Panc1 (cell line): ENCODE measurements at regions not wholly inside any gene's neighbourhood (a gene's known extent, or its start where the extent isn't known, plus 50 kb on each side); places are given as distances from the start of the nearest gene placed in this dataset.

Source experiments
- ATAC-seq: fragments of 200-7000 bp; cut with Tn5 transposase; 2 replicates; pipeline ENCODE4 v1.9.1; 2020; ENCODE audit warnings: mild to moderate bottlenecking, moderate library complexity
- BruUV-seq: library from RNA; stranded (reverse); fragments of 400-500 nt; replicated peaks from 2 replicates; lab custom pipeline; 2021; lab: Mats Ljungman, UMichigan
- CTCF ChIA-PET: fragments of 300-600 bp; sonication (Branson Sonifier 250); formaldehyde crosslinking; loops from one replicate; lab custom pipeline; 2022; ENCODE audit warnings: antibody characterized with exemption; lab: Charles Lee
- POLR2A ChIA-PET: fragments of 300-600 bp; sonication (Branson Sonifier 250); formaldehyde crosslinking; loops from one replicate; lab custom pipeline; 2022; ENCODE audit warnings: antibody characterized with exemption; lab: Charles Lee
- DNase-seq: peaks from one replicate; pipeline ENCODE4 v3.0.0-alpha.2; 2010; ENCODE audit warnings: low read depth, low spot score
- H3K27ac ChIP-seq: 2 replicates; pipeline ENCODE4 v1.5.1; 2011; ENCODE audit warnings: mild to moderate bottlenecking, low read length, inconsistent platforms
- H3K27me3 ChIP-seq: fragments of 200-500 bp; sonication (Bioruptor generic); 2 replicates; pipeline ENCODE4 v1.6.0; 2014; ENCODE audit warnings: low read length, inconsistent platforms; ENCODE audit not compliant: control insufficient read depth, insufficient read depth
- H3K36me3 ChIP-seq: fragments of 200-500 bp; sonication (Bioruptor generic); 2 replicates; pipeline ENCODE4 v1.5.1; 2014; ENCODE audit warnings: inconsistent platforms, mild to moderate bottlenecking, low read length, moderate library complexity; ENCODE audit not compliant: control insufficient read depth, insufficient read depth
- H3K4me1 ChIP-seq: 2 replicates; pipeline ENCODE4 v1.5.1; 2011; ENCODE audit warnings: inconsistent platforms, mild to moderate bottlenecking, low read length, moderate library complexity; ENCODE audit not compliant: control insufficient read depth, insufficient read depth
- H3K4me3 ChIP-seq, 2 experiments: 2 replicates each; pipeline ENCODE4 v1.5.1; 2011 to 2012; ENCODE audit warnings: low read depth in 2 of 2, low read length in 2 of 2, mild to moderate bottlenecking in 2 of 2, inconsistent platforms in 1 of 2, moderate library complexity in 1 of 2
- H3K9me3 ChIP-seq: fragments of 200-500 bp; sonication (Bioruptor generic); 2 replicates; pipeline ENCODE4 v1.5.1; 2014; ENCODE audit warnings: low read depth, mild to moderate bottlenecking, inconsistent platforms, low read length, moderate library complexity; ENCODE audit not compliant: control insufficient read depth, insufficient read depth
- POLR2AphosphoS5 ChIP-seq: IDR thresholded peaks from 2 replicates; pipeline ENCODE4 v1.6.1; 2012; ENCODE audit warnings: mild to moderate bottlenecking, low read depth, low read length, moderate library complexity
- SIN3A ChIP-seq: IDR thresholded peaks from 2 replicates; pipeline ENCODE4 v1.6.1; 2012; ENCODE audit warnings: low read depth, mild to moderate bottlenecking, low read length, moderate library complexity, borderline replicate concordance; ENCODE audit not compliant: insufficient read depth
- TCF7L2 ChIP-seq: IDR thresholded peaks from 2 replicates; pipeline ENCODE4 v1.6.1; 2011; ENCODE audit warnings: mild to moderate bottlenecking, low read depth, low read length, inconsistent platforms
- in situ Hi-C: cut with HindIII; loops from 2 replicates; pipeline ENCODE4 v1.10.0; 2016; ENCODE audit warnings: low sequenced_read_pairs, low pct_unique_long_range_greater_than_20kb
- intact Hi-C: fragments of 100-400 bp; cut with micrococcal nuclease; formaldehyde crosslinking; loops from one replicate; pipeline ENCODE4 v1.10.0; 2022; ENCODE audit not compliant: unreplicated experiment
- TF ChIP-seq, protein P1 (sequence below), 2 experiments: IDR thresholded peaks; 2 replicates each; pipeline ENCODE4 v1.6.1; 2011 to 2012; ENCODE audit warnings: low read depth in 2 of 2, control low read depth in 1 of 2, low read length in 1 of 2, mild to moderate bottlenecking in 1 of 2, moderate library complexity in 1 of 2; ENCODE audit not compliant: insufficient read depth in 1 of 2
- TF ChIP-seq, protein P2 (sequence below): fragments of 450-650 bp; IDR thresholded peaks from 2 replicates; pipeline ENCODE4 v1.5.1; 2017; ENCODE audit warnings: mild to moderate bottlenecking

DNA sequence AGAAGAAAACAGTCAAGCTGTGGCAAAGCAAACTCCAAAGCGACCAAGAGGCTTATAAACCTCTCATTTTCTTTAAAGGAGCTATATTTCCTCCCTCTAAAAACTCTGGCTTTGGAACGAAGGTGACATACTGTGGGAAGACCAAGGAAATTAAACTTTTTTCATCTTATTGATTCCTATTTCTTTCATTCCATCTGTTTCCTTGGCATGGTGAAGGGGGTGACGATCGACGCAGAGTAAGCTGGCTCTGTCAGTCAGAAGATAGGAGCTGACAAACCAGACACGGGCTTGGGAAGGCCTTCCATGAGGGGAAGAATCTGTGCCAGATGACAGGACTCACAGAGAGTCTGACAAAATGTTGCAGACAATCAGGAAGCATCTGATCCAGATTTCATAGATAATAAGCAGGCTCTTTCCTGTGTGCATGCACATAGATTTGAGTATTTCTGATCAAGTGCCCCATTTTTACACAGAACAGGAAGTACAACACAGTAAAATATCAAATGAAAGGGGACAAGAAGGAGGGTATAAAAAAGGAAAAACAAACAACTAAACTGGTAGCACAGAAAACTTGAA, 261.7 kb downstream of the SATB2 start:
- Histone ChIP-seq H3K27ac (no peak overlapping the region), H3K27me3 (no peaks in the 10 kb centered on the region), H3K36me3 (no peaks in the 10 kb centered on the region), H3K4me1 (no peaks in the 10 kb centered on the region), H3K4me3 (no peak overlapping the region), H3K9me3 (no peaks in the 10 kb centered on the region)
- ATAC-seq (no peak), DNase-seq (no peak)
- ChIA-PET CTCF (no interaction called here), POLR2A (no interaction called here)
- intact Hi-C loops: no loop called here
- in situ Hi-C loops: no loop called here
- BruUV-seq: no TSS peak
- no peak for TF ChIP-seq SIN3A
- TF ChIP-seq POLR2AphosphoS5: no peak
- TF ChIP-seq, protein P1, sequence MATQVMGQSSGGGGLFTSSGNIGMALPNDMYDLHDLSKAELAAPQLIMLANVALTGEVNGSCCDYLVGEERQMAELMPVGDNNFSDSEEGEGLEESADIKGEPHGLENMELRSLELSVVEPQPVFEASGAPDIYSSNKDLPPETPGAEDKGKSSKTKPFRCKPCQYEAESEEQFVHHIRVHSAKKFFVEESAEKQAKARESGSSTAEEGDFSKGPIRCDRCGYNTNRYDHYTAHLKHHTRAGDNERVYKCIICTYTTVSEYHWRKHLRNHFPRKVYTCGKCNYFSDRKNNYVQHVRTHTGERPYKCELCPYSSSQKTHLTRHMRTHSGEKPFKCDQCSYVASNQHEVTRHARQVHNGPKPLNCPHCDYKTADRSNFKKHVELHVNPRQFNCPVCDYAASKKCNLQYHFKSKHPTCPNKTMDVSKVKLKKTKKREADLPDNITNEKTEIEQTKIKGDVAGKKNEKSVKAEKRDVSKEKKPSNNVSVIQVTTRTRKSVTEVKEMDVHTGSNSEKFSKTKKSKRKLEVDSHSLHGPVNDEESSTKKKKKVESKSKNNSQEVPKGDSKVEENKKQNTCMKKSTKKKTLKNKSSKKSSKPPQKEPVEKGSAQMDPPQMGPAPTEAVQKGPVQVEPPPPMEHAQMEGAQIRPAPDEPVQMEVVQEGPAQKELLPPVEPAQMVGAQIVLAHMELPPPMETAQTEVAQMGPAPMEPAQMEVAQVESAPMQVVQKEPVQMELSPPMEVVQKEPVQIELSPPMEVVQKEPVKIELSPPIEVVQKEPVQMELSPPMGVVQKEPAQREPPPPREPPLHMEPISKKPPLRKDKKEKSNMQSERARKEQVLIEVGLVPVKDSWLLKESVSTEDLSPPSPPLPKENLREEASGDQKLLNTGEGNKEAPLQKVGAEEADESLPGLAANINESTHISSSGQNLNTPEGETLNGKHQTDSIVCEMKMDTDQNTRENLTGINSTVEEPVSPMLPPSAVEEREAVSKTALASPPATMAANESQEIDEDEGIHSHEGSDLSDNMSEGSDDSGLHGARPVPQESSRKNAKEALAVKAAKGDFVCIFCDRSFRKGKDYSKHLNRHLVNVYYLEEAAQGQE (IDR thresholded peaks at IDR 0.05; ENCODE audit: insufficient read depth in 1 of 2, low read depth in 2 of 2, low read length in 1 of 2): no peak
- TF ChIP-seq TCF7L2: no peak
- TF ChIP-seq, protein P2, sequence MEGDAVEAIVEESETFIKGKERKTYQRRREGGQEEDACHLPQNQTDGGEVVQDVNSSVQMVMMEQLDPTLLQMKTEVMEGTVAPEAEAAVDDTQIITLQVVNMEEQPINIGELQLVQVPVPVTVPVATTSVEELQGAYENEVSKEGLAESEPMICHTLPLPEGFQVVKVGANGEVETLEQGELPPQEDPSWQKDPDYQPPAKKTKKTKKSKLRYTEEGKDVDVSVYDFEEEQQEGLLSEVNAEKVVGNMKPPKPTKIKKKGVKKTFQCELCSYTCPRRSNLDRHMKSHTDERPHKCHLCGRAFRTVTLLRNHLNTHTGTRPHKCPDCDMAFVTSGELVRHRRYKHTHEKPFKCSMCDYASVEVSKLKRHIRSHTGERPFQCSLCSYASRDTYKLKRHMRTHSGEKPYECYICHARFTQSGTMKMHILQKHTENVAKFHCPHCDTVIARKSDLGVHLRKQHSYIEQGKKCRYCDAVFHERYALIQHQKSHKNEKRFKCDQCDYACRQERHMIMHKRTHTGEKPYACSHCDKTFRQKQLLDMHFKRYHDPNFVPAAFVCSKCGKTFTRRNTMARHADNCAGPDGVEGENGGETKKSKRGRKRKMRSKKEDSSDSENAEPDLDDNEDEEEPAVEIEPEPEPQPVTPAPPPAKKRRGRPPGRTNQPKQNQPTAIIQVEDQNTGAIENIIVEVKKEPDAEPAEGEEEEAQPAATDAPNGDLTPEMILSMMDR: no peak

DNA sequence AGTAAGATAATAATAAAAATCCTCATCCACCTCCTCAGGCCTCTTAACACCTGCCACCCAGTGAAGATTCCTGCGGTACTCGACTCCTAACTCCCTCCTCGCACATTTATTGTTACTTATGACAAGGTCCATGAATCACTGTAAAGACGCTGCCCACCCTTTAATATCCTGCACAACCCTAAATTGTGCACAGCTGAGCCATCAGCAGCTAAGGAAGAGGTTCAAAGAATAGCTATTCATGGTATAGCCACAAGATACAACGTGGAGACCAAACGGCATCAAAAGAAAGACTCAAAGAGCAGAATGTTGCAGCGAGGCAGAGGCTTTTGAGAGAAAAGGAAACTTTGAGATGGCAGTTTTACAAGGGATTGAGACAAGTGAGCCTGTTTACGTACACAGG, 266.3 kb downstream of the SATB2 start:
- ChIA-PET CTCF (no interaction called here), POLR2A (no interaction called here)
- Histone ChIP-seq H3K36me3 (no peaks in the 10 kb centered on the region), H3K27ac (no peak overlapping the region), H3K4me3 (no peak overlapping the region), H3K9me3 (no peaks in the 10 kb centered on the region), H3K27me3 (no peaks in the 10 kb centered on the region), H3K4me1 (no peaks in the 10 kb centered on the region)
- BruUV-seq: no TSS peak
- in situ Hi-C loops: no loop called here
- DNase-seq: no peak
- no peak for ATAC-seq
- TF ChIP-seq POLR2AphosphoS5: no peak
- TF ChIP-seq, protein P2: no peak
- TF ChIP-seq TCF7L2: no peak
- TF ChIP-seq, protein P1 (IDR thresholded peaks at IDR 0.05; ENCODE audit: insufficient read depth in 1 of 2, low read depth in 2 of 2, low read length in 1 of 2): no peak
- no peak for TF ChIP-seq SIN3A
- intact Hi-C loops: no loop called here
